Left lung (tissue), 4 donors: ENCODE measurements at regions not wholly inside any gene's neighbourhood (a gene's known extent, or its start where the extent isn't known, plus 50 kb on each side); places are given as distances from the start of the nearest gene placed in this dataset.

Experiments
- ATAC-seq: fragments of 200-7000 bp; cut with Tn5 transposase; one replicate; pipeline ENCODE4 v1.9.1; 2020; ENCODE audit warnings: moderate library complexity
- DNase-seq, 4 donors: peaks; one replicate each; pipeline ENCODE4 v3.0.0-alpha.2; 2013 to 2020
- H3K27ac ChIP-seq, 2 donors: fragments of 200-600 bp; sonication (generic) in 1 of 2; one replicate each; pipeline versions ENCODE4 v1.5.0 to v1.8.0; 2020 to 2021
- H3K27me3 ChIP-seq, 2 donors: fragments of 200-600 bp; sonication (generic) in 1 of 2; one replicate each; pipeline versions ENCODE4 v1.5.0 to v1.8.0; 2020 to 2021
- H3K36me3 ChIP-seq, 2 donors: fragments of 200-600 bp; sonication (generic) in 1 of 2; one replicate each; pipeline versions ENCODE4 v1.5.0 to v1.8.0; 2020 to 2021
- H3K4me1 ChIP-seq, 2 donors: fragments of 200-600 bp; one replicate each; pipeline ENCODE4 v1.8.0; 2021
- H3K4me3 ChIP-seq, 2 donors: fragments of 200-600 bp; sonication (generic) in 1 of 2; one replicate each; pipeline versions ENCODE4 v1.5.0 to v1.8.0; 2020 to 2021; ENCODE audit warnings: mild to moderate bottlenecking in 1 of 2
- H3K9me3 ChIP-seq, 2 donors: fragments of 200-600 bp; sonication (generic) in 1 of 2; one replicate each; pipeline versions ENCODE4 v1.5.0 to v1.8.0; 2020 to 2021
- intact Hi-C, 2 donors: fragments of 100-400 bp; cut with DNase I; formaldehyde crosslinking; loops; one replicate each; pipeline versions ENCODE4 v1.11.2 to v1.14.2; 2022
- TF ChIP-seq, protein P1 (sequence below), 2 donors: fragments of 200-600 bp; sonication (generic) in 1 of 2; IDR thresholded peaks; one replicate each; pipeline versions ENCODE4 v1.5.0 to v1.8.0; 2021; ENCODE audit warnings: antibody characterized with exemption in 2 of 2
- donor health status: DM: no; HTN: yes; CAD: no.
- donor health status: DM: no; HTN: no; CAD: no.

DNA sequence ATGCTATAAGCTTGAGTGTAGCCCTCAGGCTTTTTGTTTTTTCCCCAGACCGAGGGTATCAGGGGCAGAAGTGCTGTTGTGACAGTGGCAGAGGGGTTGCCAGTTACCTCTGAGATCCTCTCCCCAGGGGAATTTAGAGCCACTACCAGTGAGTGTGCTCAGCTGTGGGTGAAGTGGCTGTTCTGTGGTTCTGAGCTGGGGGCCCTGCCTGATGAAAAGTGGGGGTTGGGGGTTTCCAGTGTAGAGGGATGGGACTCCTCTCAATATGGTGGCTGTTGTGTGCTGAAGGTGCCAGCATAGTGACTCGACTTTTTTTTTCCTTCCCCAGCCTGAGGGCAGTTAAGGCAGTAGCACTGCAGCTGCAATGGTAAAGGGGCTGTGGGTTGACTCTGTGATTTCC lies 506.7 kb downstream of the TMEM232 start:
- Histone ChIP-seq H3K36me3 (no peaks in the 10 kb centered on the region), H3K4me1 (no peaks in the 10 kb centered on the region), H3K27ac (no peak overlapping the region), H3K27me3 (no peaks in the 10 kb centered on the region), H3K4me3 (no peak overlapping the region), H3K9me3 (peaks cover 0 to 77% of the 10 kb centered on the region in 2 donors)
- ATAC-seq = no peak
- TF ChIP-seq, protein P1, sequence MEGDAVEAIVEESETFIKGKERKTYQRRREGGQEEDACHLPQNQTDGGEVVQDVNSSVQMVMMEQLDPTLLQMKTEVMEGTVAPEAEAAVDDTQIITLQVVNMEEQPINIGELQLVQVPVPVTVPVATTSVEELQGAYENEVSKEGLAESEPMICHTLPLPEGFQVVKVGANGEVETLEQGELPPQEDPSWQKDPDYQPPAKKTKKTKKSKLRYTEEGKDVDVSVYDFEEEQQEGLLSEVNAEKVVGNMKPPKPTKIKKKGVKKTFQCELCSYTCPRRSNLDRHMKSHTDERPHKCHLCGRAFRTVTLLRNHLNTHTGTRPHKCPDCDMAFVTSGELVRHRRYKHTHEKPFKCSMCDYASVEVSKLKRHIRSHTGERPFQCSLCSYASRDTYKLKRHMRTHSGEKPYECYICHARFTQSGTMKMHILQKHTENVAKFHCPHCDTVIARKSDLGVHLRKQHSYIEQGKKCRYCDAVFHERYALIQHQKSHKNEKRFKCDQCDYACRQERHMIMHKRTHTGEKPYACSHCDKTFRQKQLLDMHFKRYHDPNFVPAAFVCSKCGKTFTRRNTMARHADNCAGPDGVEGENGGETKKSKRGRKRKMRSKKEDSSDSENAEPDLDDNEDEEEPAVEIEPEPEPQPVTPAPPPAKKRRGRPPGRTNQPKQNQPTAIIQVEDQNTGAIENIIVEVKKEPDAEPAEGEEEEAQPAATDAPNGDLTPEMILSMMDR (IDR thresholded peaks at IDR 0.05) = no peak
- DNase-seq = no peak
- intact Hi-C loops = no loop called here

DNA sequence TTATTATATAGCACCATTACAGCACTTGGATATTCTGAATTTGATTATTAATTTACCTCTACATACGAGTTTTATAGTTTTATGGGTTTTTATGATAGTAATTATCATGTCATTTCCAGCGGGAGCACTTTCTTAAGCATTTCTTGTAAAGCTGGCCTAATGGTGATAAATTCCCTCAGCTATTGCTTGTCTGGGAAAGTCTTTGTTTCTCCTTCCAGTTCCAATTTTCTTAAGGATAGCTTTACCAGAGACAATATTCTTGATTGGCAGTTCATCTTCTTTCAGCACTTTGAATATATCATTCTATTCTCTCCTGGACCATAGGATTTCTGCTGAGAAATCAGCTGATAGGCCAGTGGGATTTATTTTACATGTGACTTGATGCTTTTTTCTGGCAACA lies 505.4 kb downstream of the TMEM232 start:
- H3K36me3 ChIP-seq = no peaks in the 10 kb centered on the region
- DNase-seq (no peak), ATAC-seq (no peak)
- intact Hi-C loops = no loop called here
- H3K4me1 ChIP-seq = no peaks in the 10 kb centered on the region
- H3K4me3 ChIP-seq = no peak overlapping the region
- H3K27ac ChIP-seq = no peak overlapping the region
- TF ChIP-seq, protein P1 (IDR thresholded peaks at IDR 0.05) = no peak
- H3K27me3 ChIP-seq = no peaks in the 10 kb centered on the region
- peaks cover 0 to 83% of the 10 kb centered on the region in 2 donors for H3K9me3 ChIP-seq

DNA sequence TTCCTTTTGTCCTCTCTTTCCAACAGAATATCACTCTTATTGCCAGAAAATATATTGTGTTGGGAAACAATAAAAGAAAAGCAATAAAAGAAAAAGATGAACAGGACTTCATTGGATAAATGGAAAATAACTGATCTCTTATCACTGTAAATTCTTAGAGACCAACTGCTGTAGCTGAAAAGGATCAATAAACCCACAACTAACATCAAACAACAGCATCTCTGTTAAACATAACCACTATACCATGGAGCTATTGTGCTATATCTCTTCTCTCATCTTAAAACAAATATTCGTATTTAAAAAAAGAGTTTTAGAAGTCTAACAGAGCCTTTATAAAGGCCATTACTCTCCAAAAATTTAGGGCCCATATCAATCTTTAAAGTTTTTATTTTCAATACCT lies 502.4 kb downstream of the TMEM232 start:
- Histone ChIP-seq H3K27ac (no peak overlapping the region), H3K27me3 (no peaks in the 10 kb centered on the region), H3K4me1 (no peaks in the 10 kb centered on the region), H3K36me3 (no peaks in the 10 kb centered on the region), H3K4me3 (no peak overlapping the region), H3K9me3 (peaks cover 0 to 80% of the 10 kb centered on the region in 2 donors)
- TF ChIP-seq, protein P1 (IDR thresholded peaks at IDR 0.05) = no peak
- no peak for DNase-seq
- ATAC-seq = no peak
- intact Hi-C loops = no loop called here

DNA sequence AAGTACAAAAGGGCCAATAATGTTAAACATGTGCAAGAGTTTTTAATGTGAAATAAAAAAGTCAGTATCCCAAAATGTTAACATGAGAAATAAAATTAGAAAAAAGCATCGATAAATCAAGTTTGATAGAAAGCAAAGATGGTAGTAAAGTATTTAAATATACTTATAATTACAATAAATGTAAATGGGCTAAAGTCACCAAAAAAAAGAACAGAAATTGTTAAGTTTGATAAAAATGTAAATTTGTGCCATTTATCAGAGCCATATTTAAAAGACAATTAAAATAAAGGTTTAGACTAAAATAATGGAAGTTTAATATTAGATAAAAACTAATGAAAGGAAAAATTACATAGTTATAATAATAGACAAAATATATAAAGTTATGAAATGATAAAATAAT lies 500.5 kb downstream of the TMEM232 start:
- no peak overlapping the region for H3K4me3 ChIP-seq
- H3K36me3 ChIP-seq = no peaks in the 10 kb centered on the region
- H3K9me3 ChIP-seq = peaks cover 0 to 86% of the 10 kb centered on the region in 2 donors
- H3K27ac ChIP-seq = no peak overlapping the region
- intact Hi-C loops = no loop called here
- H3K4me1 ChIP-seq = no peaks in the 10 kb centered on the region
- TF ChIP-seq, protein P1 (IDR thresholded peaks at IDR 0.05) = no peak
- H3K27me3 ChIP-seq = no peaks in the 10 kb centered on the region
- DNase-seq = no peak
- ATAC-seq = no peak

DNA sequence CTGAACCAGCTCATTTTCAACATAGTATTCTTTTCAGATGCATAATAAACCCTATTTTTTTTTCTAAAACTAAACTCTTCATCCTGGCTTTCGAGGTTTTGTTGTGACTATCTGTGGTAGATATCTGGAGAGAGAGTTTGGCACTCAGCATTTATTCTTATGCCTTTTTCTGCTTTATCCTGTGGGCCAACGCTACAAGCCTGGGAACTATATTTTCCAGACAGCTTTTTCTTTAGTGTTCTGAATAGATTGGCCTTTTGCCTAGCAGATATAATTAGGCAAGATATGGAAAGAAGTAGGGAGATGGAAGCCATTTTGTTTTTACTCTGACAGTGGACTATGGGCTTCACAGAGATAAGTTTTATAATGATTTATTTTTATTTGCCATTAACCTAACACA lies 486.7 kb downstream of the TMEM232 start:
- H3K9me3 ChIP-seq = peaks cover 0 to 10% of the 10 kb centered on the region in 2 donors
- H3K27me3 ChIP-seq = no peaks in the 10 kb centered on the region
- H3K4me3 ChIP-seq = no peak overlapping the region
- no peaks in the 10 kb centered on the region for H3K4me1 ChIP-seq
- no peak overlapping the region for H3K27ac ChIP-seq
- intact Hi-C loops = no loop called here
- no peaks in the 10 kb centered on the region for H3K36me3 ChIP-seq
- DNase-seq (no peak), ATAC-seq (no peak)
- TF ChIP-seq, protein P1 (IDR thresholded peaks at IDR 0.05) = no peak
